ENCODE measurements at regions not wholly inside any gene's neighbourhood (a gene's known extent, or its start where the extent isn't known, plus 50 kb on each side); places are given as distances from the start of the nearest gene placed in this dataset.

GRCh38 chr3:10759495-10759894 is 56.5 kb upstream of the SLC6A11 start:
- dilution Hi-C loops (cut with MboI; ENCODE audit: extremely low pct_ligation_motif_present, low sequenced_read_pairs), result no loop called here
- no peak overlapping the region for H3K4me2 ChIP-seq (ENCODE audit: control insufficient read depth, extremely low read depth, insufficient read depth, low read depth, low read length)
- H3K4me3 ChIP-seq (ENCODE audit: control insufficient read depth in 2 of 3, extremely low read depth in 1 of 3, insufficient read depth in 2 of 3, low read depth in 1 of 3, low read length in 3 of 3), result no peak overlapping the region
- TF ChIP-seq CTCF (optimal IDR thresholded peaks at IDR 0.05 in 1 of 3, IDR thresholded peaks at IDR 0.05 in 1 of 3, conservative IDR thresholded peaks at IDR 0.05 in 1 of 3; ENCODE audit: extremely low read depth in 1 of 3, insufficient read depth in 2 of 3, low read length in 3 of 3) (no peak), EZH2 (IDR thresholded peaks at IDR 0.05; ENCODE audit: low read length) (no peak)
- no peaks in the 10 kb centered on the region for H4K20me1 ChIP-seq (ENCODE audit: control insufficient read depth, extremely low read depth, insufficient read depth, low read length)
- H3K9me1 ChIP-seq (ENCODE audit: control insufficient read depth, extremely low read depth, insufficient read depth, low read length), result no peaks in the 10 kb centered on the region
- no peaks in the 10 kb centered on the region for H3K9me3 ChIP-seq (ENCODE audit: control insufficient read depth, low read depth, low read length)
- H3K36me3 ChIP-seq (ENCODE audit: control insufficient read depth in 2 of 2, extremely low read depth in 1 of 2, insufficient read depth in 2 of 2, low read length in 2 of 2), result no peaks in the 10 kb centered on the region
- H2AFZ ChIP-seq (ENCODE audit: control insufficient read depth, low read length), result no peak overlapping the region
- H3K27ac ChIP-seq (ENCODE audit: control insufficient read depth, insufficient read depth, low read length), result no peak overlapping the region
- H3K9ac ChIP-seq (ENCODE audit: control insufficient read depth, extremely low read depth, insufficient read depth, low read length), result no peak overlapping the region
- DNase-seq (ENCODE audit: low read depth, low spot score) (no peak), FAIRE-seq (no peak)
- H3K4me1 ChIP-seq (ENCODE audit: control insufficient read depth, extremely low read depth, insufficient read depth, low read length), result peaks cover 23% of the 10 kb centered on the region
- H3K79me2 ChIP-seq (ENCODE audit: control insufficient read depth, insufficient read depth, low read length), result no peaks in the 10 kb centered on the region
- H3K27me3 ChIP-seq (ENCODE audit: control insufficient read depth, extremely low read depth, insufficient read depth, low read length), result peaks cover 9% of the 10 kb centered on the region

GRCh38 chr3:10760199-10760598 is 55.8 kb upstream of the SLC6A11 start:
- H3K9ac ChIP-seq (ENCODE audit: control insufficient read depth, extremely low read depth, insufficient read depth, low read length), result no peak overlapping the region
- no peaks in the 10 kb centered on the region for H4K20me1 ChIP-seq (ENCODE audit: control insufficient read depth, extremely low read depth, insufficient read depth, low read length)
- H3K27me3 ChIP-seq (ENCODE audit: control insufficient read depth, extremely low read depth, insufficient read depth, low read length), result peaks cover 7% of the 10 kb centered on the region
- DNase-seq (ENCODE audit: low read depth, low spot score) (no peak), FAIRE-seq (no peak)
- H3K4me2 ChIP-seq (ENCODE audit: control insufficient read depth, extremely low read depth, insufficient read depth, low read depth, low read length), result no peak overlapping the region
- dilution Hi-C loops (cut with MboI; ENCODE audit: extremely low pct_ligation_motif_present, low sequenced_read_pairs), result no loop called here
- peaks cover 23% of the 10 kb centered on the region for H3K4me1 ChIP-seq (ENCODE audit: control insufficient read depth, extremely low read depth, insufficient read depth, low read length)
- H3K36me3 ChIP-seq (ENCODE audit: control insufficient read depth in 2 of 2, extremely low read depth in 1 of 2, insufficient read depth in 2 of 2, low read length in 2 of 2), result no peaks in the 10 kb centered on the region
- H3K79me2 ChIP-seq (ENCODE audit: control insufficient read depth, insufficient read depth, low read length), result no peaks in the 10 kb centered on the region
- TF ChIP-seq EZH2 (IDR thresholded peaks at IDR 0.05; ENCODE audit: low read length), result no peak
- TF ChIP-seq CTCF (optimal IDR thresholded peaks at IDR 0.05 in 1 of 3, IDR thresholded peaks at IDR 0.05 in 1 of 3, conservative IDR thresholded peaks at IDR 0.05 in 1 of 3; ENCODE audit: extremely low read depth in 1 of 3, insufficient read depth in 2 of 3, low read length in 3 of 3), result no peak
- H3K27ac ChIP-seq (ENCODE audit: control insufficient read depth, insufficient read depth, low read length), result no peak overlapping the region
- no peak overlapping the region for H3K4me3 ChIP-seq (ENCODE audit: control insufficient read depth in 2 of 3, extremely low read depth in 1 of 3, insufficient read depth in 2 of 3, low read depth in 1 of 3, low read length in 3 of 3)
- no peak overlapping the region for H2AFZ ChIP-seq (ENCODE audit: control insufficient read depth, low read length)
- H3K9me3 ChIP-seq (ENCODE audit: control insufficient read depth, low read depth, low read length), result no peaks in the 10 kb centered on the region
- no peaks in the 10 kb centered on the region for H3K9me1 ChIP-seq (ENCODE audit: control insufficient read depth, extremely low read depth, insufficient read depth, low read length)

Data from keratinocyte (primary cell).